GM11168 (cell line): ENCODE measurements at regions not wholly inside any gene's neighbourhood (a gene's known extent, or its start where the extent isn't known, plus 50 kb on each side); places are given as distances from the start of the nearest gene placed in this dataset.

ENCODE experiments used
- in situ Hi-C: fragments of 300-500 bp; cut with MboI; formaldehyde crosslinking; loops from one replicate; pipeline ENCODE4 v1.12.0; 2022; ENCODE audit warnings: low sequenced_read_pairs; ENCODE audit not compliant: unreplicated experiment

GRCh38 chr6:95071464-95071863 lies 505.9 kb upstream of the MANEA start:
- in situ Hi-C loops = loop anchor here (10.0 kb wide), 2 partner anchors 57 to 87 kb away; no protein-coding TSS in a partner anchor

- in situ Hi-C loops = loop anchor here (10.0 to 25.0 kb wide), 4 partner anchors 64 to 641 kb away; no protein-coding TSS in a partner anchor
Measured at GRCh38 chr6:95078457-95078856, 498.9 kb upstream of the MANEA start.

DNA sequence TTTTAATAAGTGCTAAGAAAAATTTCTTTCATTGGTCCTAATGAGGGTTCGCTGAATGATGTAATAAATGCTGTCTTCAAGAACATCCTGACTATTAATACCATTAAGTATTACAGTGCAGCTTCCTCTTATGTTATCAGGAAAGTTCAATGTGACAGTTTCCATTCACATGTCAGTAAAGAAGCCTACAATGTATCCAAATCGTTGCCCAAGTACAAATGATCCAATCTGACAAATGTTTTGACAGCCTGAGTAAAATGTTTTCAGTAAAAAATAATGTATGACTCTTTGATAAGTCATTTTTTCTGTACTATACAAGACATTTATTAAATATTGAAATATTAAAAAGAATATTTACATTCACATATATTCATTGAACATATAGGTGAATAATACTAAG lies 496.1 kb upstream of the MANEA start:
- in situ Hi-C loops = loop anchor here (25.0 kb wide), 2 partner anchors 444 to 644 kb away; no protein-coding TSS in a partner anchor

- in situ Hi-C loops = loop anchor here (25.0 kb wide), 2 partner anchors 445 to 645 kb away; no protein-coding TSS in a partner anchor
Measured at GRCh38 chr6:95081949-95082348, 495.4 kb upstream of the MANEA start.

- in situ Hi-C loops = loop anchor here (25.0 kb wide), 2 partner anchors 446 to 646 kb away; no protein-coding TSS in a partner anchor
Measured at GRCh38 chr6:95083506-95083905, 493.8 kb upstream of the MANEA start.

DNA sequence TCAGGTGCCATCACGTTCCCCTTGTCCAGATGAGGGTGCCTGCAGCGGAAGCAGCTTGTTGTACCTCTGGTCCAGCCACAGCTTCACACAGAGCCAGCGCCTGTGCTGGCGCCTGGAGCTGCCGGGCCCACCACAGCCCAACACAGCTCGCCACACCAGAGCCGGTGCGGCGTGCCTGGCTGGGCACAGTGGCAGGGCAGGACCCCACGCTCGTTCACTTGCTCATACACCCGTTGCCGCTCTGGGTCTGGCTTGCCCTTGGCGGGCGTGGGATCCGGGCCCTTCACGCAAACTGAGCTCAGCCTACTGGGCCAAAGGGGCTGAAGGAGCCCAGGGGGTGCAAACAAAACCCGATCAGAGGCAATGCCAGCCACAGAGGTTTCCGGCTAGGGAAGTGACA lies 492.5 kb upstream of the MANEA start:
- in situ Hi-C loops = loop anchor here (25.0 kb wide), 2 partner anchors 448 to 648 kb away; no protein-coding TSS in a partner anchor

DNA sequence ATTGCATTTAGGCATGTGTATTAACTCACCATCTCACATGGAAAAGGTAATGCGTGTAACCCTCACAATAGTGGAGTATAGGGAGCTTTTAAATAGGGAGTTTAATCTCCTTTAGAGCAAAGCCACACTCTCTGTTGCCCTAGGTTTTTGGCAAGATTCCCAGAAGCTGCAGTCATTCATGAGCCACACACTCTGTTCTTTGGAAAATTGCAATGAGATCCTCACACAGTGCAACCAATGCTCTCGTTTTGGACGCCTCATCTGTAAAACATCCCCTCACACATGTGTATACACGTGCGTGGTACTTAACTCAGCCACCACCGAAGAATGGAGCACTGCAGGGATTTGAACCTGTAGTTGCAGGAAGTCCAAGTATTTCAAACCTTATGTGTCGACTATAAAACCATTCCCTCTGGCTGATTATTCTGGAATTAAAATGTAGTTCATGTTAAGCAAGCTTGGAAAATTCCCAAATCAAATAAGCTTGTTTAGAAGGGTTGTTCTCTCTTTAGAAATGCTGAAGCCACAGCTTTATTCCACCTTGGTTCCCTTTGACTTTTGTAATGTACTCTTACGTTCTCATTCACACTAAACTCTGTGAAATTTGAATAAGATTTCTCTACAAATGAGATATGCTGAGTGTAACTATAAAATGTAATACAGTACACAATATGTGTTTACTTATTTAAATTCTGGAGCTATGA lies 489.8 kb upstream of the MANEA start:
- in situ Hi-C loops = loop anchor here (25.0 kb wide), 2 partner anchors 450 to 650 kb away; no protein-coding TSS in a partner anchor

DNA sequence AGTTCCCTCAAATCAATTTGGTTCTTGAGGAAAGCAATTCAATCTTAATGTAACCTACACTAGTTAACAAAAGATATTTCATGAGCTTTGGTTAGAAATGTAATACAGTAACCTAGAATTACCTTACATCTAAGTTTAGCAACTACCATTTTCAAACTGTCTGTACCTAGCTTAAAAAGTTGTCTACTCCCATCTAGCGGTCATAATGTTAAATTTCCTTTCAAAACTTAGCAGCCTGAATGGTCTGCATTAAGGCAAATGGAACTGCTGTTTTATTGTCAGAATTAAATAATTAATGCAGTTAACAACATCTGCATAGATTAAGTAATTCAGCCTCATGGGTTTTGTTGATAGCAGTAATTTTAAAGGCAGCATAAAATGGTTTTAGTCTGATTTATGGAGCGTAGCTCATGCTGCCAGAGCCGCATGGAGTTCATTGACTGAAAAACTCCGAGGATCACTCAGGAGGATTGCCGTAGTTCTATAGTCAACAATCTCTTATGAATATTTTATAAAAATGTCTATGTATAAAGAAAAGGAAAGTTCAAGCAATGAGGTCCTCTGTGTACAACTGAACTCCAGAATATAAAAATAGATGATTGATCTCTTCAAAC lies 485.4 kb upstream of the MANEA start:
- in situ Hi-C loops = loop anchor here (25.0 kb wide), 2 partner anchors 455 to 655 kb away; no protein-coding TSS in a partner anchor

DNA sequence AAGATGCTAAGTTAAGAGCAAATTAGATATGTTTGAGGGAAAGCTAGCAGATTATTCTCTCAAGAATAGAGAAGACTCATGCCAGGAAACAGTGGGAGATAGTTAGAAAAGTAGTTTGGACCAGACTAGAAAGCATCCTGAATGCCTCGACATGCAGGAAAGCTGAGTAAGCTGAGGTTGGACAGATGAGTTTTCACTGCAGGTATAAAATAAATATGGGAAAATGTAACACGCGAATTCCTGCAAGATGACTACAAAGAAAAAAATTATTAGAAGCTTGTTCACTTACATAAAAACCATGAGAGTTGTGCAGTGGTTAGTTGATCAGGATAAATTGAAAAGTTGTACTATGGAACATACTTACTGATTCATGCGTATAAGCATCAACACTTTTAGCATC lies 484.2 kb upstream of the MANEA start:
- in situ Hi-C loops = loop anchor here (25.0 kb wide), 2 partner anchors 456 to 656 kb away; no protein-coding TSS in a partner anchor

DNA sequence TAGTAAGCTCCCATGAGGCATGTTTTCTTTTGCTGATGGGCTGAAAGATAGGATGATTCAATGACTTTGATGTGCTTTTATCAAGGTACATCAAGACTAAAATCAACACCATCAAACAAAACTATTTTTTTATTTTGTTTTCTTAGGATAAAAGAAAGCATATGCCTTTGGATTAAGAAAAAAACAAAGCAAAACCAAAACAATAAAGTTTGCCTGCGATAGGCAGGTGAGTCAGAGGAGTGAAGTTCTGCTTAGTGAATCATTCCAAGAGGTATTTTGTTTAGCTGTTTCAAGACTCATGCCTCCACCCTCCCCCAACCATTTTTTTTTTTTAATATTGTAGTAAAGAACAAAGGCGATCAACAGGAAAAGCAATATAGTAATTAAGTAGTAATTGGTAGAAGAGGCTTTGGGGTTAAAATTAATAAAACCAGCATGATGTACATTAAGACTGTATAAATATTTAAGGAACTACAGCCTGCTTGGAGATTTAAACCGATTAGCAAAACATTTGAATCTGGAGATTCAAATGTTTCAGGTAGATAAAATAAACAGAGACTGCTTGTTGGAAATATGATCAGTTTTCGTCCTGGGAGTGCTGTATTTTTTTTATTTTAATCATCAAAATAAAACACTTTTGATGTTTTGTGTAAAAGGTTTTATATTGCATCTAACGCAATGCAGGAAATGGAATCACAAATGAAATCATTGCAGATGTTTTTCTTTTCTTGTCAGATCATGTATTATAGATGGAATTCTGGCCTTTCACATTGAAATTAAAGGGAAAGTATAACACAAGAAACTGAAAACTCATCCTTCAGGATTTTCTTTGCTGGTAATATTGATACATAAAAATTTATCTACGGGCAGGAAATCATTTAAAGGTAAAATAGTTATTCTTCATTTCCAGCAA lies 482.3 kb upstream of the MANEA start:
- in situ Hi-C loops = loop anchor here (25.0 kb wide), 2 partner anchors 458 to 658 kb away; no protein-coding TSS in a partner anchor

- in situ Hi-C loops = loop anchor here (25.0 kb wide), 2 partner anchors 459 to 659 kb away; no protein-coding TSS in a partner anchor
Measured at GRCh38 chr6:95095855-95096254, 481.5 kb upstream of the MANEA start.

DNA sequence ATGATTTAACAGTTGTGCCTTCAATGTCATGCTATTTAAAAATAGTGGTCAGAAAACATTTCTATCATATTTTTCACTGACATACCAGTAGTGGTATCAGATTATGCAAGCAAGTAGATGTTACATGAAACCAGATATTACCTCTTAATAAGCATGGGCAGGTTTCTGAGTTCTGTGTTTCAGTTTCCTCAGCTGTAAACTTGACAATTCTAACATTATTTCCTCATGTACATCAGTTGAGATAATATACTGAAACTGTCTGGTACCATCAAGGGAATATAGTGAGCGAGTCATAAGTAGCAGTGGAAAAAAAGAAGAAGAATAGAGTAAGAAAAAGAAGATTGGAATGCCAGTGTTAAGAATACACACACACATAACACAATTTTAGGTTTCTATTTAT lies 477.9 kb upstream of the MANEA start:
- in situ Hi-C loops = loop anchor here (25.0 kb wide), 2 partner anchors 462 to 662 kb away; no protein-coding TSS in a partner anchor

- in situ Hi-C loops = no loop called here
Measured at GRCh38 chr6:95109212-95109611, 468.1 kb upstream of the MANEA start.

- in situ Hi-C loops = no loop called here
Measured at GRCh38 chr6:95110767-95111166, 466.6 kb upstream of the MANEA start.

GRCh38 chr6:95117236-95117635 lies 460.1 kb upstream of the MANEA start:
- in situ Hi-C loops = no loop called here

DNA sequence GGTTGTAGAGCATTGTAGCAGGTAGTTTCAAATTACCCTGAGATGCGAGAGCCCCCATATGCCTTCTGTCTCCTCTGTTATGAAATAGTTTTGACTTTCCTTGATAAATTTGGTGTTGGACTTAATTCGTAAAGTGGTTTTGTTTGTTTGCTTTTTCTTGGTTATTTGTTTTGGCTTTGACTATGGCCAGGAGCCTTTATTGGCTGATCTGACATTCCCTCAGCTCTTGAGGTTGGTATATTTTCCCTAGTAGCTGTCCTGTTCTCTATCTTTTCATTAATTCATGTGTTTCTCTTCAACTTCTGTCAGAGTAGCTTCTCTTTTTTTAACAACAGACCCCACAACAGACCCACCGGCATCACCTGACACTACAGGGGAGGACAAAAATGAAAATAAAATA lies 457.4 kb upstream of the MANEA start:
- in situ Hi-C loops = no loop called here

- in situ Hi-C loops = no loop called here
Measured at GRCh38 chr6:95120984-95121383, 456.4 kb upstream of the MANEA start.

DNA sequence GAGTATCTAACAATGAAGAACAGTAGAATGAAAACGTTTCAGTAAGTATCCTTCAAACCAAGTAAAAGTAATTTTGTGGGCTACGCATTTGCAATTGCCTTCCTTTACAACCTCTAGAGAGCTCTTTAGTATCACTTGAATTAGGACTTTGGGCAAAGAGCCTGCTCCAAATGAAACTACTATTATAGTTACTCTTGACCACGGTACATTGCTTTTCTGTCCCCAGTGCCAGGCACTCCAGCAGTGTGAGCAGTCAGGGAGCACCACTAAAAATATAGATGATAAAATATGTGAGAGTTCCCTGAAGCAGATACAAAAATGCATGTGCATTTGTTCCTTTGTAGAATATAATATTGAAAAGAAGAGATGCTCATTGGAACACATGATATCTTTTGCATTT lies 450.1 kb upstream of the MANEA start:
- in situ Hi-C loops = no loop called here

GRCh38 chr6:95128439-95128838 lies 448.9 kb upstream of the MANEA start:
- in situ Hi-C loops = no loop called here

DNA sequence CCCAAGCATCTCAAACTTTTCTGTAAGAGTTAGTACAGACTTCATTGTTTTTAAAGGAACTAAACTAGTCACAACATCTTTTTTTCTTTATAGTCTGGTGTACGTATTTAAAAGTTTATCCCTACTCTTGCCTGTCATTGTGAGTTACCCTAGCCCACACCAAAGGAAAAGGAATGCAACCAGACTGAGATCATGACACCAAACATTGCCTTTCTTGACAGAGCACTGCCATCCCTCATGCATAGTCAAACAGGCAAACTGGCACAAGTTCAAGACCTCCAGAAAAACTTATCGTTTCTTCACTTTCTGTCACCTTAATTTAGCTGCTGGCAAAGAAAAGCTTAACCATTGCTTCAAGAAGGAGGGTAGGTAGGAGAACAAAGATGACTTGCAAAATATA lies 448.4 kb upstream of the MANEA start:
- in situ Hi-C loops = no loop called here
